Right lobe of liver (tissue), 4 donors: ENCODE measurements at regions not wholly inside any gene's neighbourhood (a gene's known extent, or its start where the extent isn't known, plus 50 kb on each side); places are given as distances from the start of the nearest gene placed in this dataset.

Experiments used
- CTCF ChIP-seq, 4 donors: fragments of 200-600 bp in 3 of 4; fragments of 450-650 bp in 1 of 4; IDR thresholded peaks; one replicate each; pipeline versions ENCODE4 v1.5.1 to v1.8.0; 2016 to 2022; ENCODE audit warnings: antibody characterized with exemption in 4 of 4, mild to moderate bottlenecking in 2 of 4
- POLR2A ChIP-seq: fragments of 450-650 bp; IDR thresholded peaks from one replicate; pipeline ENCODE4 v1.6.1; 2017; ENCODE audit warnings: antibody characterized with exemption, mild to moderate bottlenecking
- donor health status: DM: no; HTN: no; CAD: no.
- donor health status: DM: no; HTN: no; CAD: no.
- donor health status: DM: no; HTN: yes; CAD: no.

- TF ChIP-seq CTCF (IDR thresholded peaks at IDR 0.05) (no peak), POLR2A (no peak)
Measured at GRCh38 chr1:2856066-2856390, 54.5 kb upstream of the TTC34 start.
